SK-N-SH (cell line): ENCODE measurements at regions not wholly inside any gene's neighbourhood (a gene's known extent, or its start where the extent isn't known, plus 50 kb on each side); places are given as distances from the start of the nearest gene placed in this dataset.
"Not testable (repeated sequence)": the region's sequence is repeated elsewhere in the genome, so short reads cannot be mapped to it uniquely, and the experiment has no call there.

ENCODE experiments used
- CTCF ChIA-PET: fragments of 300-600, 350-600 bp; formaldehyde crosslinking; extraction: SDS; loops from one replicate; lab custom pipeline; 2021; lab: Yijun Ruan, JAX
- POLR2A ChIA-PET: fragments of 350-600 bp; sonication (Branson Sonifier 250); formaldehyde crosslinking; extraction: SDS; loops from one replicate; lab custom pipeline; 2020; ENCODE audit warnings: antibody characterized with exemption, inconsistent platforms; lab: Yijun Ruan, JAX
- DNase-seq: peaks from one replicate; pipeline ENCODE4 v3.0.0; 2012
- H2AFZ ChIP-seq: fragments of 200-600 bp; sonication (generic); 2 replicates; pipeline ENCODE4 v1.8.1; 2016; ENCODE audit warnings: antibody characterized with exemption, mild to moderate bottlenecking, low read depth
- H3F3A ChIP-seq: fragments of 200-600 bp; sonication (generic); replicated peaks from 2 replicates; pipeline ENCODE3; 2016; ENCODE audit warnings: antibody characterized with exemption, mild to moderate bottlenecking; ENCODE audit not compliant: insufficient read depth
- H3K27ac ChIP-seq, 2 experiments: fragments of 200-500 bp in 1 of 2; fragments of 200-600 bp in 1 of 2; sonication (Bioruptor generic) in 1 of 2; sonication (generic), shearing (Covaris generic) in 1 of 2; 2 replicates each; pipeline versions ENCODE4 v1.5.1 to v1.6.1; 2014 to 2016; ENCODE audit warnings: low read depth in 2 of 2, inconsistent platforms in 1 of 2, low read length in 1 of 2, mild to moderate bottlenecking in 1 of 2, mixed read lengths in 1 of 2
- H3K27me3 ChIP-seq: fragments of 200-600 bp; sonication (generic), shearing (Covaris generic); 2 replicates; pipeline ENCODE4 v1.6.1; 2016; ENCODE audit warnings: mixed run types; ENCODE audit not compliant: insufficient read depth
- H3K36me3 ChIP-seq, 2 experiments: fragments of 200-500 bp in 1 of 2; fragments of 200-600 bp in 1 of 2; sonication (Bioruptor generic) in 1 of 2; sonication (generic) in 1 of 2; replicated peaks in 1 of 2; 2 replicates each; pipeline versions ENCODE3 to v1.5.1; 2014 to 2016; ENCODE audit warnings: low read length in 1 of 2, mild to moderate bottlenecking in 1 of 2; ENCODE audit not compliant: insufficient read depth in 2 of 2, control insufficient read depth in 1 of 2
- H3K4me1 ChIP-seq, 2 experiments: fragments of 200-500 bp in 1 of 2; fragments of 200-600 bp in 1 of 2; sonication (Bioruptor generic) in 1 of 2; sonication (generic), shearing (Covaris generic) in 1 of 2; 2 replicates each; pipeline versions ENCODE4 v1.5.1 to v1.6.1; 2014 to 2016; ENCODE audit warnings: low read depth in 1 of 2, low read length in 1 of 2, mixed run types in 1 of 2; ENCODE audit not compliant: insufficient read depth in 2 of 2, control insufficient read depth in 1 of 2
- H3K4me2 ChIP-seq: fragments of 200-600 bp; sonication (generic), shearing (Covaris generic); 2 replicates; pipeline ENCODE4 v1.6.1; 2017; ENCODE audit warnings: mixed run types
- H3K4me3 ChIP-seq, 2 experiments: fragments of 200-500 bp in 1 of 2; fragments of 200-600 bp in 1 of 2; sonication (Bioruptor generic) in 1 of 2; sonication (generic), shearing (Covaris generic) in 1 of 2; 2 replicates each; pipeline versions ENCODE4 v1.5.1 to v1.8.1; 2014 to 2016; ENCODE audit warnings: low read depth in 2 of 2, inconsistent platforms in 1 of 2, low read length in 1 of 2, mild to moderate bottlenecking in 1 of 2, mixed read lengths in 1 of 2, moderate library complexity in 1 of 2
- H3K79me2 ChIP-seq: fragments of 200-600 bp; sonication (generic); 2 replicates; pipeline ENCODE4 v1.8.1; 2017; ENCODE audit warnings: mild to moderate bottlenecking; ENCODE audit not compliant: insufficient read depth
- H3K9ac ChIP-seq: fragments of 200-600 bp; sonication (generic); 2 replicates; pipeline ENCODE4 v1.6.1; 2017; ENCODE audit warnings: mixed run types
- H3K9me2 ChIP-seq: fragments of 200-600 bp; sonication (generic); 2 replicates; pipeline ENCODE4 v1.6.1; 2017; ENCODE audit warnings: mixed run types
- H3K9me3 ChIP-seq: fragments of 200-600 bp; sonication (generic); 2 replicates; pipeline ENCODE4 v1.6.1; 2017; ENCODE audit warnings: mixed run types, mild to moderate bottlenecking, moderate library complexity
- H4K20me1 ChIP-seq: fragments of 200-600 bp; sonication (generic); 2 replicates; pipeline ENCODE4 v1.6.1; 2017; ENCODE audit warnings: mild to moderate bottlenecking, mixed run types; ENCODE audit not compliant: insufficient read depth
- CHD2 ChIP-seq: fragments of 150-350 bp; IDR thresholded peaks from 2 replicates; pipeline ENCODE4 v1.6.1; 2018; ENCODE audit warnings: low read length; ENCODE audit not compliant: partially characterized antibody
- CTCF ChIP-seq: fragments of 200-600 bp; sonication (generic); IDR thresholded peaks from 2 replicates; pipeline ENCODE4 v1.6.1; 2017; ENCODE audit warnings: antibody characterized with exemption, mild to moderate bottlenecking, moderate library complexity
- EP300 ChIP-seq, 2 experiments: IDR thresholded peaks; 2 replicates each; pipeline versions ENCODE4 v1.4.0 to v1.6.1; 2012; ENCODE audit warnings: borderline replicate concordance in 1 of 2, low read depth in 1 of 2, low read length in 1 of 2
- FOSL2 ChIP-seq: IDR thresholded peaks from 2 replicates; pipeline ENCODE4 v1.4.0; 2012; ENCODE audit warnings: low read depth, mild to moderate bottlenecking, moderate library complexity, borderline replicate concordance
- GATA2 ChIP-seq: sonication (generic); formaldehyde crosslinking; IDR thresholded peaks from 2 replicates; pipeline ENCODE4 v1.5.0; 2020; ENCODE audit warnings: mild to moderate bottlenecking, missing genetic modification reagents
- POLR2AphosphoS5 ChIP-seq: IDR thresholded peaks from 2 replicates; pipeline ENCODE4 v1.6.1; 2012; ENCODE audit warnings: low read depth, low read length
- RCOR1 ChIP-seq: fragments of 150-350 bp; IDR thresholded peaks from 2 replicates; pipeline ENCODE4 v1.6.1; 2017; ENCODE audit warnings: antibody characterized with exemption, low read length
- REST ChIP-seq: IDR thresholded peaks from 2 replicates; pipeline ENCODE4 v1.6.1; 2012; ENCODE audit warnings: mild to moderate bottlenecking, low read depth, low read length, moderate library complexity
- RXRA ChIP-seq: IDR thresholded peaks from 2 replicates; pipeline ENCODE4 v1.4.0; 2012; ENCODE audit warnings: low read depth, mild to moderate bottlenecking, borderline replicate concordance
- TCF12 ChIP-seq: IDR thresholded peaks from 2 replicates; pipeline ENCODE4 v1.4.0; 2012
- TEAD4 ChIP-seq: IDR thresholded peaks from 2 replicates; pipeline ENCODE4 v1.4.0; 2012; ENCODE audit warnings: mild to moderate bottlenecking, borderline replicate concordance; ENCODE audit not compliant: insufficient read depth
- YY1 ChIP-seq: IDR thresholded peaks from 2 replicates; pipeline ENCODE4 v1.4.0; 2012; ENCODE audit warnings: low read depth, mild to moderate bottlenecking
- WGBS: methylation state at CpG from one replicate; pipeline ENCODE4 v1.1.6; 2017; ENCODE audit warnings: low lambda C conversion rate; 5-methylcytosine and 5-hydroxymethylcytosine counted together
- TF ChIP-seq, protein P1 (sequence below): IDR thresholded peaks from 2 replicates; pipeline ENCODE4 v1.4.0; 2012; ENCODE audit warnings: low read depth
- TF ChIP-seq, protein P2 (sequence below): IDR thresholded peaks from 2 replicates; pipeline ENCODE4 v1.4.0; 2012; ENCODE audit warnings: low read depth, borderline replicate concordance
- TF ChIP-seq, protein P3 (sequence below): IDR thresholded peaks from 2 replicates; pipeline ENCODE4; 2012

- Histone ChIP-seq H3K36me3 (no peaks in the 10 kb centered on the region), H3K27ac (no peak overlapping the region), H3K9ac (no peak overlapping the region), H3K79me2 (no peaks in the 10 kb centered on the region), H3K27me3 (no peaks in the 10 kb centered on the region), H3K4me2 (no peak overlapping the region), H3K9me3 (no peaks in the 10 kb centered on the region), H3F3A (no peaks in the 10 kb centered on the region), H4K20me1 (no peaks in the 10 kb centered on the region), H3K4me3 (no peak overlapping the region), H2AFZ (no peak overlapping the region), H3K9me2 (no peaks in the 10 kb centered on the region), H3K4me1 (no peaks in the 10 kb centered on the region; a peak in 1 of 4 replicates)
- CTCF ChIA-PET = no interaction called here
- no peak for DNase-seq
- TF ChIP-seq YY1 = no peak
- no peak for TF ChIP-seq CHD2
- no peak for TF ChIP-seq GATA2
- TF ChIP-seq, protein P1, sequence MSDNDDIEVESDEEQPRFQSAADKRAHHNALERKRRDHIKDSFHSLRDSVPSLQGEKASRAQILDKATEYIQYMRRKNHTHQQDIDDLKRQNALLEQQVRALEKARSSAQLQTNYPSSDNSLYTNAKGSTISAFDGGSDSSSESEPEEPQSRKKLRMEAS = no peak
- TF ChIP-seq, protein P2, sequence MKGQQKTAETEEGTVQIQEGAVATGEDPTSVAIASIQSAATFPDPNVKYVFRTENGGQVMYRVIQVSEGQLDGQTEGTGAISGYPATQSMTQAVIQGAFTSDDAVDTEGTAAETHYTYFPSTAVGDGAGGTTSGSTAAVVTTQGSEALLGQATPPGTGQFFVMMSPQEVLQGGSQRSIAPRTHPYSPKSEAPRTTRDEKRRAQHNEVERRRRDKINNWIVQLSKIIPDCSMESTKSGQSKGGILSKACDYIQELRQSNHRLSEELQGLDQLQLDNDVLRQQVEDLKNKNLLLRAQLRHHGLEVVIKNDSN = no peak
- TF ChIP-seq FOSL2 = no peak
- no peak for TF ChIP-seq TEAD4
- TF ChIP-seq EP300 (IDR thresholded peaks at IDR 0.05; ENCODE audit: borderline replicate concordance in 1 of 2, low read depth in 1 of 2, low read length in 1 of 2) = no peak
- 15% methylated on average over 3 of the region's 3 CpGs for WGBS
- POLR2A ChIA-PET = no interaction called here
Observed at GRCh38 chr1:190942475-190942874, 464.8 kb upstream of the BRINP3 start.

DNA sequence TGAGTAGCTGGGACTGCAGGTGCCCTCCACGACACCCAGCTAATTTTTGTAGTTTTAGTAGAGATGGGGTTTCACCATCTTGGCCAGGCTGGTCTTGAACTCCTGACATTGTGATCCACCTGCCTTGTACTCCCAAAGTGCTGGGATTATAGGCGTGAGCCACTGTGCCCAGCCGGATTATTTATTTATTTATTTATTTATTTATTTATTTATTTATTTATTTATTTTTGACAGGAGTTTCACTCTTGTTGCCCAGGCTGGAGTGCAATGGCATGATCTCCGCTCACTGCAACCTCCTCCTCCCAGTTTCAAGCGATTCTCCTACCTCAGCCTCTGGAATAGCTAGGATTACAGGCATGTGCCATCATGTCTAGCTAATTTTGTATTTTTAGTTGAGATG lies 466.1 kb upstream of the BRINP3 start:
- H3F3A ChIP-seq, H3K4me3 ChIP-seq, H3K27ac ChIP-seq, DNase-seq, H3K9me3 ChIP-seq, H3K4me2 ChIP-seq, H3K9ac ChIP-seq, H3K27me3 ChIP-seq, H2AFZ ChIP-seq, H3K4me1 ChIP-seq, POLR2A ChIA-PET, CTCF ChIA-PET, H3K36me3 ChIP-seq, H4K20me1 ChIP-seq, H3K9me2 ChIP-seq, H3K79me2 ChIP-seq: not testable (repeated sequence)
- 26% methylated on average over 5 of the region's 5 CpGs for WGBS

DNA sequence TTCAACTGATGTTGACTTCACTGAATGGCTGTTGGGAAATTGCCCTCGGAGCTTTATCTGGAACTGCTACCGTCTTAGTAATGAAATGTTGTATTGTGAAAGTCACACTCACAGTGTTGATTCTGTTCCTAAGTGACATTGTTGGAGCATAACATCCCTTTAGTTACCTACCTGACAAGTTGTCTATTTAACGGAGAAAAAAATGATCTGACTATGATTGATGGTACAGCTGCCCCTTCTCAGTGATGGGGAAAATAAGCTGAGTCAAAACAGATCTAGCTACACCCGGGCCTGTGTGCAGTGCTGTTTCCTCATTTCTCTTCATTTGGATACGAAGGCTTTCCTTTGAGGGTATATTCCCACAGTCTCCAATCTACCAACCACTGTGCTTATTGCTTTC lies 472.3 kb upstream of the BRINP3 start:
- no peak for TF ChIP-seq CHD2
- TF ChIP-seq TCF12 = no peak
- TF ChIP-seq FOSL2 = no peak
- TF ChIP-seq RCOR1 = no peak
- no peak for TF ChIP-seq RXRA
- TF ChIP-seq POLR2AphosphoS5 = no peak
- TF ChIP-seq, protein P3, sequence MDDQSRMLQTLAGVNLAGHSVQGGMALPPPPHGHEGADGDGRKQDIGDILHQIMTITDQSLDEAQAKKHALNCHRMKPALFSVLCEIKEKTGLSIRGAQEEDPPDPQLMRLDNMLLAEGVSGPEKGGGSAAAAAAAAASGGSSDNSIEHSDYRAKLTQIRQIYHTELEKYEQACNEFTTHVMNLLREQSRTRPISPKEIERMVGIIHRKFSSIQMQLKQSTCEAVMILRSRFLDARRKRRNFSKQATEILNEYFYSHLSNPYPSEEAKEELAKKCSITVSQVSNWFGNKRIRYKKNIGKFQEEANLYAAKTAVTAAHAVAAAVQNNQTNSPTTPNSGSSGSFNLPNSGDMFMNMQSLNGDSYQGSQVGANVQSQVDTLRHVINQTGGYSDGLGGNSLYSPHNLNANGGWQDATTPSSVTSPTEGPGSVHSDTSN = no peak
- TF ChIP-seq REST = no peak
- TF ChIP-seq CTCF = no peak
- no peak for TF ChIP-seq EP300 (IDR thresholded peaks at IDR 0.05; ENCODE audit: borderline replicate concordance in 1 of 2, low read depth in 1 of 2, low read length in 1 of 2)
- TF ChIP-seq, all 33 proteins: peak for 0
- Histone ChIP-seq H3K27me3 (no peaks in the 10 kb centered on the region), H2AFZ (no peak overlapping the region), H3K36me3 (no peaks in the 10 kb centered on the region), H3K4me1 (no peaks in the 10 kb centered on the region), H3K27ac (no peak overlapping the region), H3F3A (no peaks in the 10 kb centered on the region), H3K9me2 (no peaks in the 10 kb centered on the region), H3K79me2 (no peaks in the 10 kb centered on the region), H3K9me3 (no peaks in the 10 kb centered on the region), H3K9ac (no peak overlapping the region), H3K4me3 (no peak overlapping the region), H4K20me1 (no peaks in the 10 kb centered on the region), H3K4me2 (no peak overlapping the region)
- CTCF ChIA-PET = interaction anchor here (1.1 kb wide), 1 partner anchor 13 kb away, joined by 3 read pairs; no protein-coding TSS in a partner anchor
- POLR2A ChIA-PET = no interaction called here
- 12% methylated on average over 5 of the region's 5 CpGs for WGBS
- no peak for DNase-seq
